VCaP (cell line): ENCODE measurements at regions not wholly inside any gene's neighbourhood (a gene's known extent, or its start where the extent isn't known, plus 50 kb on each side); places are given as distances from the start of the nearest gene placed in this dataset.
A peak's percentile ranks its signal among the peaks of the same experiment; 100 is the strongest.

Source experiments
- H3K27ac ChIP-seq: fragments of 450-650 bp; 2 replicates; pipeline ENCODE4 v1.5.1; 2017
- TF ChIP-seq, protein P1 (sequence below): fragments of 450-650 bp; conservative IDR thresholded peaks from 2 replicates; pipeline ENCODE4 v1.5.1; 2017; ENCODE audit warnings: mild to moderate bottlenecking, moderate library complexity

DNA sequence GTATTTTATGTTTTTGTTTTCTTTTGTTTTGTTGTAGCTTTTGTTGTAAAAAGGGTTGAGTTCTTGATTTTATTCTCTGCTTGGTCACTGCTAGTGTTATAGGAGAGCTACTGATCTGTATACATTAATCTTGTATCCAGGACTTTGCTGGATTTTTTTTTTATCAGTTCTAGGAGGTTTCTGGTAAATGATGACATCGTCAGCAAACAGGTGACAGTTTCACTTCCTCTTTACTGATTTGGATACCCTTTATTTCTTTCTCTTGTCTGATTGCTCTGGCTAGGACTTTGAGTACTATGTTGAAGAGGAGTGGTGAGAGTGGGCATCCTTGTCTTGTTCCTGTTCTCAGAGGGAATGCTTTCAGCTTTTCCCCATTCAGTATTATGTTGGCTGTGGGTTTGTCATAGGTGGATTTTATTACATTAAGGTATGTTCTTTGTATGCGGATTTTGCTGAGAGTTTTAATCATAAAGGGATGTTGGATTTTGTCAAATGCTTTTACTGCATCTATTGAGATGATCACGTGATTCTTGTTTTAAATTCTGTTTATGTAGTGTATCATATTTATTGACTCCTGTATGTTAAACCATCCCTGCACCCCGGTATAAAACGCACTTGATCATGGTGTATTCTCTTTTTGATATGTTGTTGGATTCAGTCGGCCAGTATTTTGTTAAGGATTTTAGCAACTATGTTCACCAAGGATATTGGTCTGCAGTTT lies 905.7 kb downstream of the LTN1 start:
- TF ChIP-seq, protein P1, sequence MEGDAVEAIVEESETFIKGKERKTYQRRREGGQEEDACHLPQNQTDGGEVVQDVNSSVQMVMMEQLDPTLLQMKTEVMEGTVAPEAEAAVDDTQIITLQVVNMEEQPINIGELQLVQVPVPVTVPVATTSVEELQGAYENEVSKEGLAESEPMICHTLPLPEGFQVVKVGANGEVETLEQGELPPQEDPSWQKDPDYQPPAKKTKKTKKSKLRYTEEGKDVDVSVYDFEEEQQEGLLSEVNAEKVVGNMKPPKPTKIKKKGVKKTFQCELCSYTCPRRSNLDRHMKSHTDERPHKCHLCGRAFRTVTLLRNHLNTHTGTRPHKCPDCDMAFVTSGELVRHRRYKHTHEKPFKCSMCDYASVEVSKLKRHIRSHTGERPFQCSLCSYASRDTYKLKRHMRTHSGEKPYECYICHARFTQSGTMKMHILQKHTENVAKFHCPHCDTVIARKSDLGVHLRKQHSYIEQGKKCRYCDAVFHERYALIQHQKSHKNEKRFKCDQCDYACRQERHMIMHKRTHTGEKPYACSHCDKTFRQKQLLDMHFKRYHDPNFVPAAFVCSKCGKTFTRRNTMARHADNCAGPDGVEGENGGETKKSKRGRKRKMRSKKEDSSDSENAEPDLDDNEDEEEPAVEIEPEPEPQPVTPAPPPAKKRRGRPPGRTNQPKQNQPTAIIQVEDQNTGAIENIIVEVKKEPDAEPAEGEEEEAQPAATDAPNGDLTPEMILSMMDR, result no peak
- no peak overlapping the region for H3K27ac ChIP-seq

DNA sequence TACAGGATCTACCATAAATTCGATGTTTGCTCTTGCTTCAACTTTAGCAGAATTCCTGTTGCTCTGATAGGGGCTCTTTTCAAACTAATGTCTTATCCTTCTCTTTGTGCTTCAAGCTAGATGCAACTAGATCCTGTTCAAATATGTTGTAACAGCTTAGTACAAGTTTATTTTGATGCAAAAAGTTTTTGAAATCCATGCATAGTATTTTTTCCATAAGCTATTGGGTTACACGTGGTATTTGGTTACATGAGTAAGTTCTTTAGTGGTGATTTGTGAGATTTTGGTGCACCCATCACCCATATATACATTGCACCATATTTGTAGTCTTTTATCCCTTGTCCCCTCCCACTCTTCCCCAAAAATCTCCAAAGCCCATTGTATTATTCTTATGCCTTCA lies 907.7 kb downstream of the LTN1 start:
- TF ChIP-seq, protein P1, result no peak
- no peak overlapping the region for H3K27ac ChIP-seq

DNA sequence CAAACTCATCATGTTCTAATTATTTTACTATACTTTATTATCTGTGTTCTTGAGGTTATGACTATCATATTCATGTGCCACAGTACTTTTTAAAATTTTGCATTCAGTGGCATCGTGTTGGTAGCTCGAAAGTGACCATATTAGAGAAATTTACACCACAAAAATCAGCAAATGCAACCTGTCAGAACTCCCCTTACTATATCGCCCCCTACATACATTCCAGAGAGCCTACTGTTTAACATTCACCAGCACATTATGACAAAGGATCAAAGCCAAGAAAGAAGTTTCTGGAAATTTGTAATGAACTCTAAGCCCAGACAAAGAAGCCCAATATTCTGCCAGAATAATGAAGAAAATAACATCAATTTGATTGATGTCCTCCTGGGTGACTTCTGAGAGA lies 909.3 kb downstream of the LTN1 start:
- no peak overlapping the region for H3K27ac ChIP-seq
- TF ChIP-seq, protein P1, result no peak

DNA sequence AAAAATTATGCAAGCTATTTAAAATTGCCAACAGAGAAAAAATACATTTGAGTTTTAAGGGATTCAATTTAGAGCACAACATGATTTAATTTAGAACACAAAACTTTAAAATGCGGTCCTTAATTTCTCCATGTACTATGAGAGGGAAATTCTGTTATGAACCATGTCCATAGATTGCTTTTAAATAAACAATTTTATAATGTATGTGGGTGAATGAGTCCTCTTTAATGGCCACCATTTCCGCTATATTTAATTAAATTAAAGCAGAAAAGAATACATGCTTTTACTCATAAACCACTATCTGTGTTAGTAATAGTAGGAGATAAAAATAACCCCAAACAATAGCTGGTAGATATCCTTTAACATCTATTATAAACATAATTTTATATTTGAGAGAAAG lies 914.6 kb downstream of the LTN1 start:
- TF ChIP-seq, protein P1, result no peak
- H3K27ac ChIP-seq, result no peak overlapping the region

DNA sequence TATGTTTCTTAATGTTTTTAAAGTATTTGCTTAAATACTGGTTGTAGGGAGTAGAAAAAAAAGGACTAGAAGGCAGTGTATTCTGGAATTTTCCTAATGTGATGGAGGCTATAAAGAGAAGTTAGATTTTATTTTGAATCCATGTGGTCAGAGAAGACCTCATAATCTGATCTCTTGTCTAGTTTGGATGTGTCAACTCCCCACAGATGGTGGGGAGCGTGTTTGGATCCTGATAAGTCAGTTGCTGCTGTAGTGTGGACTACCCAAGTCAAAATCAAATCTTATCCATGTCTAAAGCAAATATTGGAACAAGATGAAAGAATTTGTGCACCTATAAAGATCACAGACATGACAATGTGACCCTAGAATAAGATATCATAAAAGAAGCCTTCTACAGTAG lies 918.0 kb downstream of the LTN1 start:
- TF ChIP-seq, protein P1, result no peak
- peak overlapping the region; percentile 51 for H3K27ac ChIP-seq

DNA sequence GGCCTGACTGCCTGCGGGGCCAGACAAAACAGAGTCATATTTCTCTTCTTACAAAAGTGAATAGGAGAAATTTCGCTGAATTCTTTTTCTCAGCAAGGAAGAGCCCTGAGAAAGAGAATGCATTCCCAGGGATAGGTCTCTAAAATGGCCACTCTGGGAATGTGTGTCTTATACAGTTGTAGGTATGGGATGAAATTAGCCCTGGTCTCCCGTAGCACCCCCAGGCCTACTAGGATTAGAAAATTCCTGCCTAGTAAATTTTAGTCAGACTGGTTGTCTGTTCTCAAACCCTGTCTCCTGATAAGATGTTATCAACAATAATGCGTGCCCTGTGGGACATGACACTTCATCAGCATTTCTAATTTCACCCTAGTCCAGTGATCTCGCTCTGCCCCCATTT lies 920.1 kb downstream of the LTN1 start:
- no peak overlapping the region for H3K27ac ChIP-seq
- TF ChIP-seq, protein P1, result no peak

DNA sequence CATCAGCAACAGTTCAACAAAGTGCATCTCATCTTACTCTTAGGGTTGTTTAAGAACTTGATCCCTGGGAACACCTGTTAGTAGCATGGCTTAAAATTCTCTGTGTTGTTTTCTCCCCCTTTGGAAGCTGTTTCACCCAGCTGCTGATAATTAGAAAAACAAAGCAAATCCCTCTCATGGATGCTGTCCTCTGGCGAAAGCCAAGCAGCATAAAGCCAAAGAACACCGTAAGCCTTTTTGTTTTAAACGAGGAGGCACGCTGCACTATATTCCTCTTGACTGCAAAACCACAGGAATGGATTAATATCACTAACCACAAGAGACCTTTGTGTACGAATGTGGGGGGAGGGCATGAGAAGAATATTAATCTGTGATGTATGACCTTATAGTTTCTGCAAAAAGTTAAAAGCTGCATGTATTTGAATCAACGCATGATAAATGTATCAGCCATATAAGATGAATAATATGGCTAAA lies 923.2 kb downstream of the LTN1 start:
- TF ChIP-seq, protein P1, result no peak
- H3K27ac ChIP-seq, result no peak overlapping the region
